ENCODE measurements at regions not wholly inside any gene's neighbourhood (a gene's known extent, or its start where the extent isn't known, plus 50 kb on each side); places are given as distances from the start of the nearest gene placed in this dataset.

- H3K36me3 ChIP-seq (ENCODE audit: insufficient read depth, low read length, poor library complexity, severe bottlenecking): no peaks in the 10 kb centered on the region
- H3K4me3 ChIP-seq (ENCODE audit: low read depth, low read length, poor library complexity, severe bottlenecking): no peak overlapping the region
- TF ChIP-seq EZH2 (IDR thresholded peaks at IDR 0.05; ENCODE audit: borderline replicate concordance, low read depth, low read length, poor library complexity, severe bottlenecking): no peak
- peak; percentile 90 for TF ChIP-seq CTCF (conservative IDR thresholded peaks at IDR 0.05; ENCODE audit: low read depth, low read length)
- intact Hi-C loops (cut with micrococcal nuclease; ENCODE audit: unreplicated experiment): loop anchor here (1.0 to 2.0 kb wide), 5 partner anchors 356 to 944 kb away; no protein-coding TSS in a partner anchor
- CTCF ChIA-PET: interaction anchor here (0.5 to 1.4 kb wide), 10 partner anchors 11 to 944 kb away, joined by 3 to 30 read pairs (median 4); no protein-coding TSS in a partner anchor
- POLR2A ChIA-PET (ENCODE audit: low non-redundant PET): interaction anchor here (0.5 kb wide), 1 partner anchor 1535 kb away, joined by 8 read pairs; no protein-coding TSS in a partner anchor
- peak; percentile 90 for DNase-seq (ENCODE audit: low spot score)
- no TSS peak for BruUV-seq (replicated peaks)
- H3K27me3 ChIP-seq (replicated peaks; ENCODE audit: insufficient read depth, low read depth, low read length, poor library complexity): no peaks in the 10 kb centered on the region
- no peaks in the 10 kb centered on the region for H3K9me3 ChIP-seq (ENCODE audit: low read depth, low read length, poor library complexity, severe bottlenecking)
- H3K27ac ChIP-seq (ENCODE audit: low read depth, low read length, poor library complexity, severe bottlenecking): no peak overlapping the region
- no peaks in the 10 kb centered on the region for H3K4me1 ChIP-seq (ENCODE audit: insufficient read depth, low read length, poor library complexity, severe bottlenecking)
Observed at GRCh38 chr5:87780831-87781760, 368.4 kb upstream of the CCNH start.

GRCh38 chr5:87778876-87779275 is 366.1 kb upstream of the CCNH start:
- CTCF ChIA-PET: no interaction called here
- POLR2A ChIA-PET (ENCODE audit: low non-redundant PET): no interaction called here
- H3K4me1 ChIP-seq (ENCODE audit: insufficient read depth, low read length, poor library complexity, severe bottlenecking): no peaks in the 10 kb centered on the region
- TF ChIP-seq CTCF (conservative IDR thresholded peaks at IDR 0.05; ENCODE audit: low read depth, low read length) (no peak), EZH2 (IDR thresholded peaks at IDR 0.05; ENCODE audit: borderline replicate concordance, low read depth, low read length, poor library complexity, severe bottlenecking) (no peak)
- no peaks in the 10 kb centered on the region for H3K27me3 ChIP-seq (replicated peaks; ENCODE audit: insufficient read depth, low read depth, low read length, poor library complexity)
- intact Hi-C loops (cut with micrococcal nuclease; ENCODE audit: unreplicated experiment): no loop called here
- H3K27ac ChIP-seq (ENCODE audit: low read depth, low read length, poor library complexity, severe bottlenecking): no peak overlapping the region
- no peaks in the 10 kb centered on the region for H3K9me3 ChIP-seq (ENCODE audit: low read depth, low read length, poor library complexity, severe bottlenecking)
- H3K4me3 ChIP-seq (ENCODE audit: low read depth, low read length, poor library complexity, severe bottlenecking): no peak overlapping the region
- DNase-seq (ENCODE audit: low spot score): no peak
- H3K36me3 ChIP-seq (ENCODE audit: insufficient read depth, low read length, poor library complexity, severe bottlenecking): no peaks in the 10 kb centered on the region
- no TSS peak for BruUV-seq (replicated peaks)

- ChIA-PET POLR2A (ENCODE audit: low non-redundant PET) (no interaction called here), CTCF (no interaction called here)
- no peaks in the 10 kb centered on the region for H3K36me3 ChIP-seq (ENCODE audit: insufficient read depth, low read length, poor library complexity, severe bottlenecking)
- no peak overlapping the region for H3K27ac ChIP-seq (ENCODE audit: low read depth, low read length, poor library complexity, severe bottlenecking)
- intact Hi-C loops (cut with micrococcal nuclease; ENCODE audit: unreplicated experiment): no loop called here
- TF ChIP-seq EZH2 (IDR thresholded peaks at IDR 0.05; ENCODE audit: borderline replicate concordance, low read depth, low read length, poor library complexity, severe bottlenecking) (no peak), CTCF (conservative IDR thresholded peaks at IDR 0.05; ENCODE audit: low read depth, low read length) (no peak)
- H3K4me1 ChIP-seq (ENCODE audit: insufficient read depth, low read length, poor library complexity, severe bottlenecking): no peaks in the 10 kb centered on the region
- no peak overlapping the region for H3K4me3 ChIP-seq (ENCODE audit: low read depth, low read length, poor library complexity, severe bottlenecking)
- no TSS peak for BruUV-seq (replicated peaks)
- H3K27me3 ChIP-seq (replicated peaks; ENCODE audit: insufficient read depth, low read depth, low read length, poor library complexity): no peaks in the 10 kb centered on the region
- no peaks in the 10 kb centered on the region for H3K9me3 ChIP-seq (ENCODE audit: low read depth, low read length, poor library complexity, severe bottlenecking)
- DNase-seq (ENCODE audit: low spot score): no peak
Observed at GRCh38 chr5:87777877-87778276, 365.1 kb upstream of the CCNH start.

All from A673 (cell line).